HG03460 (cell line): ENCODE measurements at regions not wholly inside any gene's neighbourhood (a gene's known extent, or its start where the extent isn't known, plus 50 kb on each side); places are given as distances from the start of the nearest gene placed in this dataset.
"Not testable (repeated sequence)": the region's sequence is repeated elsewhere in the genome, so short reads cannot be mapped to it uniquely, and the experiment has no call there.

ENCODE experiments used
- ATAC-seq: cut with Tn5 transposase; IDR thresholded peaks from one replicate; pipeline ENCODE4 v1.9.1; 2021; ENCODE audit not compliant: unreplicated experiment

DNA sequence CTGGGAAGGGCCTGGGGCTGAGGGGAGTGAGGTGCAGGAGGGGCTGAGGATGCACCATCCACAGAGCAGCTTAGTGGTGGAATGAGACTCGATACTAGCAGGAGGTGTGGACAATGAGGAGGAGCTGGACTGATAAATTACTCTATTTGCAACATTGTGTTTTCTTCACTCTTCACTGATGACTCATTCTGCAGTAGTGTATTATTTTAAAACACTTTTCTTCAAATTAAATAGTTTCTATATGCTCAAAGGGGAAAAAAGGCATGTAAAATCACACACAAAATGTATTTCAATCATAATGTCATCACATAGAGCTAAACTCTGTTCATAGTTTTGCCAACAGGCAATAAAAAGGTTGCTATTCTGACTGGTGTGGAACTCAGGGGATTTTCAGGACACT, 467.0 kb upstream of the CTSO start:
- no peak for ATAC-seq

DNA sequence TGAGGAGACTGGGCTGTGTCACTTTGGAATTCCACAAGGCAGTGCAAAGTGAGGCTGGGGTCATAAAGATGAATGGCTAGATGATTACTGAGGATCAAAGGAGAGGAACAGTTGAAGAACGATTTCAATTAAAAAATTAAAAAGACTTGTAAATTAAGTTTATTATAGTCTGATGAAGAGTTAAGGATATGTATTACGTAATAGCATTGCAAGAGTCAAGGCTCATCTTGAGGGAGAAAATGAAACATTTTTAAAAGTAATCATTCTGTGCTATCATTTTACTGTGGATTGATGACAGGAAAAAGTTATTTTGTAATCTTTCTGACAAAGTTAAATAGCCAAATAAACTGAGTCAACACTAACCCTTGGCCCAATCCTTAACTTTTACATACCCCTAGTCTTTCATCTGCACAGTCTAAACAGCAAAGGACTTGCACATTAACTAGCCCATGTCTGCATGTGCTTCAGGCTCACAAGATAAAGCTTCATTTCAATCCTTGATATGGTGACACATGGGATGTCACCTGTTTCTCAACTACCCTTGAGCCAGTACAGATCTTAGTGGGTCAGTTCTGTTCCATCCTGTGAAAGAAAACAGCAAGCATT, 465.5 kb upstream of the CTSO start:
- ATAC-seq: no peak

DNA sequence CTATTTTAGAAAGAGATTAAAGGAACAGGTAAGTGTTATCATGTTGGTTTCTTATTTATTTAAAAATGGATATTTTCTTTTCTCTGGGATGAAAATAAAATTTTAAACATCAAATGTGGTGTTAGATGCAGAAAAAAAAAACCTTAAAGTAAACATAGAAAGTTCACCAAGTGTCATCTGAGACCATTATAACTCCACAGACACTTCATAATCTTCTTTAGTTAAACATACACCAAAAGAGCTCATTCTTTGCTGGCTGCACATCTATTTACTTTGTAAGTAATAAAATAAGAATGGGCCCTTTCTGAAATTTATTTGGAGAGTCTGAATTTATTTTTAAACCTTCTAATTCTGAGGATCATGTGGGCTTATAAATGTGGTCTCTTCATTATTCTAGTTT, 460.7 kb upstream of the CTSO start:
- no peak for ATAC-seq

DNA sequence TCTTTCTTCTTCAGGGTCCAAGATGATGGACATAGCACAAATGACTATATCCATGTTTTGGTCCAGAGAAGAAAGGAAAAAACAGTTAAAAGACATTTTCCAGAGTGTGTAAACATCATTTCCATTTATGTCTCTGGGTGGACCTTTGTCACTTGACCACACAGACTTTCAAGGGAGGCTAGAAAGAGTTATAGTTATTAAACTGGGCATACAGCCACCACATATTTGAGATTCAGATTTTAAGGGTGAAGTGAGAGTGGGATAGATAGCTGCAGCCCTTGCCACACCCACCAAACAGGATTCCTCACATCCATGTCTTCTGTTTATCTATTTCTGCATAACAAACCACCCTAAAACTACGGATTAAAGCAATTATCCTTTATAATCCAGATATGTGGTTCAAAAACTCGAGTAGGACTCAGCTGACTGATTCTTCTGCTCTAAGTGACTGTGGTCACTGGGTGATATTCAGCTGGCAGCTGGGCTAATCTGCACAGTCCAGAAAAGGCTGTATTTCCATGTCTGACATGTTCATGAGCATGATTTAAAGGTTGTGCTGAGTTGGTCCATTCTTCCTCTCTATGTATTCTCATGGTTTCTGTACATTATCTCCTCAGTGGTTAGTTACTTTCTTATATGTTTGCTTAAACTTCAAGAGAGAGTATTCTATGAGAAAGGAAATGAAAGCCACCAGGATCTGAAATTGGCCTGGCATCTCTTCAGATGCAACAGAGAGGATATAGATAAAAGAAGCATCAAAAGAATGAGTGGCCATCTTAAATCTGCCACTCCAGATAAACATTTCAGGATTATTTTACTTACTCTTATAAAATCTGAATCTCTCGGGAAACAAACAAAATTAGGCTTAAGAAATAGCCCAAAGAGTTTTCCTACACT, 459.8 kb upstream of the CTSO start:
- ATAC-seq: no peak

DNA sequence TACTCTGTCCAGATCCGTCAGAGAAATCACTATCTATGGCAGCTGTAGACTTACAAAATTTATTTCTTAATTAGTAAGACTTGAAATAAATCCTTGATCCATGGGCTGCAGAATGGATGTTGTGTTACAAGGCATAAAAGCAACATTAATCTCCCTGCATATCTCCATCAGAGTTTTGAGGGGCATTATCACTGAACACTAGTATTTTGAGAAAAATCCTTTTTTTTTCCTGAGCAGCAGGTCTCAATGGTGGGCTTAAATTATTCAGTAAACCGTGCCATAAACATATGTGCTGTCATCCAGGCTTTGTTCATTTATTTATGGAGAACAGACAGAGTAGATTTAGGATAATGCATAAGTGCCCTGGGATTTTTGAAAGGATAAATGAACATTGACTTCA, 457.9 kb upstream of the CTSO start:
- ATAC-seq: no peak

DNA sequence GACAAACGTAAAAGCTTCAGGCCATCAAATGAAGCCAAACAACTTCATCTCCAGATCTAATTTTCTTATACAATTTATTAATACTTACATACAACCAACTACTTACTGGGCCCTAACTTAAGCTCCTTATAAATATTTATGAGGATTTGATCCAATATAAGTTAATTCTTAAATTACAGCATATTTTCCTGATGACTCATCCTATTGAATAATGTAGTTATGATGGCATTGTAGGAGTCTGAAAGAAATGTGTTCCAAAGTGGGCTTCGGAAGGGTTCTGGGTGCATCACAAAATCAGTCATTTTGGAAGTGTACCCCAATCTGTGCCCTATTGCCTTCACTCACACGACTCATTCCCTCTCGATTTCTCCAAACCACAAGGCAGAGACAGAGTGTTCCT, 455.1 kb upstream of the CTSO start:
- no peak for ATAC-seq

DNA sequence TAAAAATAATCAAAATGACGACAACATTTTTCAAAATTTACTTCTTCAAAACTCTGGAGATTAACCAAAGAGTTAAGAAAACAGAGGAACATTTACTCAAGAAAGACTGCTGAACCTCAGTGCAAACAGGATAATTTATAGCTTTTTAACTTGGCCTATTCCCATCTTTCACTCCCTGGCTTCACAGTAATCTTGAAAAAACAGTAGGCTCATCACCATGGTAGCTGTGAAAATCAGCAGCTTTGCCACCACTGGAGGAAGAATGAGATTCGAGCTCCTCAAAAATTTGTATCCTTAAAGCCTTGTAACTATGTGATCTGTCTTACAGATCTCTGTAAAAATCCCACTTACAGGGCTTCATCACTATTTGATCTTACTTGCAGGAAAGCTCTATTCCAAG, 447.7 kb upstream of the CTSO start:
- ATAC-seq: no peak

DNA sequence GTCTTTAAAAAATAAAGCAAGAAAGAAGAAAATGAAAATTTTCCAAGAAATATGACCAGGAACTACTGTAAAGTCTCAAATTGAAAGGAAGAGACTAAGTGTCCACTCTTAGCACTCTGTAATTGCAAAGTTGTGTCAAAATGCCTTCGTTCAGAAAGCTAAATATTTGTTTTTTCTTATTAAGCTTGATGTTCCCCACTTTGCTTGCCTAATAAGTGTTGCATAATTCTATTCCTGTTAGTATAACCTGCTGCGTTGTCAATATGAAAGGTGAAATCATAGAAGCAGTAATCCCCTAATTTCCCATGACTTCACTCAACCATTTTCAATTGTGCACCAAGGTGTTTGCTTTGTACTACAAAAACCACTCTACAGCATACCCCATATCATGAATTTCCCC, 442.9 kb upstream of the CTSO start:
- ATAC-seq: no peak

DNA sequence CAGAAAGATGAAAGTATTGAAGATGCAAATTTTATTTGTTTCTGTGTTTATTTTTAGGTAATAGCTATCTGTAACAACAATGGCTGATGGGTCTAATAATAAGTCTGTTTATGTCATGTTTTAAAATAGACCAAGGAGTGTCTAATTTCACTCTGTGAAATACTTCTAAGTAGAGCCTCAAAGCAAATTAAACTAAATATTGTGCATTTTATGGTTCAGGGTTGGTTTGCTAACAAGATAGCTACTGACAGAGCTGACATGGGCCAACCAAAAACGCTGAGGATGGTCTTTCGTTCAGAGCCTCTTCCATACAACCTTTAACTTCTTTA, 437.6 kb upstream of the CTSO start:
- no peak for ATAC-seq

DNA sequence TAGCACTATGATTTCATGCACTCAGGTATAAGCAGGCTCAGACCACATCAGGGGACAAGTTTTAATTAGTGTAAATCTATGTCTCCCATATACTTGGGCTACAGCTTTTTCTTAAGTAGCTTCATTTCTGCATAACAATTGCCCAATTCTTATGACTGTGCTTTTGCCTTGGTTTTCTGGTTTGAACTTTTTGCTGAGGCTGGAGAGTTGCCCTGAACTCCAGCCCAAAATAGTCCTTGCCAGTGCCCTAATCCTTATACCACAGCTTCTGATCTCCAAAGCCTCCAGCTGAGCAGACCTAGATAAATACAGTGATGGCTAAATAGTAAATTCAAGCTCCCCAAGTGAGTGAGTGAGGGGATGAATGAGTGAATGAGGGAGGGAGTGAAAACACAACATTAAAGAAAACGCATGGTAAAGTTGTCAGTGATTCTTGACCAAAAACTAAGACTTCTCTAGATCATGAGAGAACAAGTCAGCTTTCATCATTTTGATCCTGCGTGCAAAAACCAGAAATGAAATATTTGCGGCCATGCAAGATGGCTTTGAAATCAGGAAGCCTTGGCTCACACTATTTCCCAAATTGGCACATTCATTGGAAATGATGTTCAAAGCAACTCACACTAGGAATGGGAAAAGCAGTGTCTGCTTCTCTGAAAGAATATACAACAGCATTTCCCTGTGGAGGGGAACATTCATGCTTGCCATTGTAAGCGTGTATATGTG, 437.1 kb upstream of the CTSO start:
- ATAC-seq: no peak

DNA sequence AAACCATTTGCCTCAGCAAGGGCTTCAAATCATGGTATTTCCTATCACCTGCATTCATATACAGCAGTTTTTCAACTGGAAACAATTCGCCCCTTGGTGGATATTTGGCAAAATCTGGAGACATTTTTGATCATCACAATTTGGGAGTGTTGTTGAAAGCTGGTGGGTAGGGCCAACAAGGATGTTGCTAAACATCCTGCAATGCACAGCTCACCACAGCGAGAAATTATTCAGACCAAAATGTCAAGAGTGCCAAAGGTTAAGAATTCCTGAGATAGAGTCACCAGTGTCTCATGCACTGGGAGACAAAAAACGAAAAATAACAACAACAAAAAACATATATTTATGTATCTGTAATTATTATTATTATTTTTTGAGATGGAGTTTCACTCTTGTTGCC, 435.2 kb upstream of the CTSO start:
- ATAC-seq: no peak

DNA sequence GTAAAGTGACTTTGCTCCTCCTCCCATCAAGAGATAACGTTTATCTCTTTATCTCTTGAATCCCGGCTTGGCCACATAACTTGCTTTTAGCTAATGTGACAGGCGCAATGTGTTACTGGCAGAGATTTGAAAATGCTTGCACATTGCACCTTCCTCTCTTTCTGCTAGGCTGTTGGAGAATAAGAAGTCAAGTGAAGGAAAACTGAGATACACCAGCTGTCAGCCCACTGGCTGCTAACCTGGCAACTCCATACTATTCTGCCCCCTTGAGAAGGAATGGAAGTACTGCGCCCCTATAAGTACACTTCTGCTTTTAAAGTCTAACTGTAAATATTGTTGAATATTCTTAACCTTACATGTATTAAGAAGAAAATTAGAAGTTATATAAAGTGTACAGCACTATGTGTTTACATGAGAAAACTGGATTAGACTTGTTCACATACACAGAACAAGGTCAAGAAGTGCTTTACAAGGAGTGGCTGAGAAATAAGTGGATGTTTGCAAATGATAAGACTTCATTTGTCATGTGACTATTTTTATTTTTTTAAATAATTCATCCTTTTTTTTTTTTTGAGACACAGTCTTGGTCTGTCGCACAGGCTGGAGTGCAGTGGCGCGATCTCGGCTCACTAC, 424.5 kb upstream of the CTSO start:
- ATAC-seq: no peak

DNA sequence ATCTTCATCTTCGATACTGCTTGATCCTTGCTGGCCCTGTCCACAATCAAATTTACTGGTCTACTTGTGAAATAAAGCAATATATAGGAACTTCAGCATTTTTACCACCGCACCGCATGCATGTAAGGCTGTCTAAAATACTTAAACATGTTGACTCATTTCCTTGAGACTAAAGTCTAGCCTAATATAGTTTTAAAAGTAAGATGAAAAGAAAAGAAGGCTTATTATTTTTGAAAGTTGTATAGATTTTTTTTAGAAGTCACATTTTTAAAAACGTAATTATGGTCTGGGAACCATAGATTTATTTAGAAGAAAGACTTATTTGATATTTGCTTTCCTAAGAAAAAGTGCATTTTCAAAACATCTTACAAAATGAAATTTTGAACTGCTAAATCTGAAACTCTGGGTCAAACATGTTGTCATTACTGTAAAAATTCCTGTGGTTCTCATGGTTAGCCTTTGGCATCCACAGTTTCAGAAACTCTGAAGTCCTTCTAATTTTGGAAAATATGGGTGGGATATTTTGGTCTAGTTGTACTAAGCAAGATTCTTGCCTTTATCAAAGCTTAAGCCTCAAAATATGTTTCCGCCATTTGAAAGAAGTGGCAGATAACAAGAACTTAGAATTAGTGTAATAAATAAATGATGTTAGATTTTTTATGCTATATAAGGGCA, 423.5 kb upstream of the CTSO start:
- ATAC-seq: no peak

DNA sequence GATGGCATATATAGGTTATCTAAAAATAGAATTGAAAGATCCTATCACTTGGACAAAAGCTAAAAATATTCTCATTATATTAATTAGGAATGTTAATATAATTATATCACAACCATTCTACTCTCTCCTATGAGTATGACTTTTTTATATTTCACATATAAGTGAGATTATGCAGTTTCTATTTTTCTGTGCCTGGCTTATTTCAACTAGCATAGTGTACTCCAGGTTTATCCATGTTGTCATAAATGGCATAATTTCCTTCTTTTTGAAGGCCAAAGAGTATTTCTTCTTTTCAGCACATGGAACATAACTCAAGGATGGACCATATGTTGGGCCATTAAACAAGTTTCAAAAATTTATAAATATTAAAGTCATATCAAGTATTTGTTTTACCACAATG, 421.2 kb upstream of the CTSO start:
- no peak for ATAC-seq

DNA sequence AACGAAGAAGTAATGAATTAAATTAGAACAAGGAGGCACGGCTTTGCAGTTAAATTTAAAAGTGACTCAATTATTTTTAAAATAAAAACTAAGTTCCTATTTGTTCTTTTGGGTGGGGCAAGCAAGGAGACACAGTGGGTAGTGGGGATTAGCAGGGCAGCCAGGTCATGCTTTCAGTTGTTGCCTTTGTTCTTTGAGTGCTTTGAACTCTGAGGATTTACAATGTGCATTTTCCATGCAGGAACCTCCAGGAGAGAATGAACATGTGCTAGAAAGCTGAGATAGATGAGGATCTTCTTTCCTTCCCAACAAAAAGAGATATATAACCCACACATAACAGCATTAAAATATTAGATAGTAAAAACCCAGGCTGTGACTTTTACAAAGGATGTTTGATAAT, 420.4 kb upstream of the CTSO start:
- ATAC-seq: no peak

DNA sequence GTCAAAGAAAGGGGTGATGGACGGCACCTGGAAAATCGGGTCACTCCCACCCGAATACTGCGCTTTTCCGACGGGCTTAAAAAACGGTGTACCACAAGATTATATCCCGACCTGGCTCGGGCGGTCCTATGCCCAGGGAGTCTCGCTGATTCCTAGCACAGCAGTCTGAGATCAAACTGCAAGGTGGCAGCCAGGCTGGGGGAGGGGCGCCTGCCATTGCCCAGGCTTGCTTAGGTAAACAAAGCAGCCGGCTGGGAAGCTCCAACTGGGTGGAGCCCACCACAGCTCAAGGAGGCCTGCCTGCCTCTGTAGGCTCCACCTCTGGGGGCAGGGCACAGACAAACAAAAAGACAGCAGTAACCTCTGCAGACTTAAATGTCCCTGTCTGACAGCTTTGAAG, 413.8 kb upstream of the CTSO start:
- ATAC-seq: not testable (repeated sequence)

DNA sequence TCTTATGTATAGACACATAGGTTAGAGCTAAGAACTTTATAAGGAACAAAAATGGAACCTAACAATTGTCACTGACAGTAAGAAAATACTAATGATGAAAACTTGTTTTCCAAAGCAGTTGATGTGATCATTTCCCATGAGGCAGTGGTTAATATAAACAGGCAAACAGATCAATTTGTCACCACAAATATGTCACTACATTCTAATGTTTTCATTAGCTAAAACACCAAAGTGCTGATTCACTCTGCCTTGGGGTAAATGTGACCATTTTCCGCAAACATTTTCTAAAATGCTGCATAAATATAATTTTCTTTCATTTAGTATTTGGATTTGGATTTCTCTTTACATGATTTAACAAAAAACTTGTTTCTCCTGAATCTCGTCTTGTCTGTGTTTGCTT, 408.9 kb upstream of the CTSO start:
- ATAC-seq: no peak

DNA sequence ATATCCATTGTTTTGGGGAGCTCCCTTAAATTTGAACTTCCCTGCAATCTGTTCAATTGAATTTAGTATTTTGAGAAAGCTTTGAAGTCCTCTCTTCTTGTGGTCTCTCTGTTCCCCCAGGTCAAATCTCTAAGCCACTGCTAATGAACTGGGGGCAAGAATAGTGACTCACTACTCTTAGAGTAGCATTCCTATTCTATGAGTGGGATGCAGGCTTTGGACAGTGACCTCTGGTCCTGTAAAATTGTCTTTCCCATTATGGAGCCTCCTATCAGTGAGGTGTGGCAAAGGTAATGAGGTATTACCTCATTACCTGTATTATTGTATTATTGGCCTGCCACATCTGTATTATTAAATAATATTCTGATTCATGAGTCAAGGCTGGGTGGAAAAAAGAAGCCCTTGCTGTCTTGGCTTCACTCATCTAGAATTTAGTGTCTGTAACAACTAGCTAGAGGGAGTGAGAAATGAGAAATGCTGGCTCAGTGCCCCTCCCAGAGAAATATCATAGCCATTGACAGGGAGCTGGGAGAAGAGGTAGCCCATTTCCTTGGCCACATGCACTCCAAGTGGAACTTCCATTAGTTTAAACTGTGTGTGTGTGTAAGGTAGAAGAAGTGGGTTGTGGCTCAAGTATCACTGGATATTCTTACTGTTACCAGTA, 393.9 kb upstream of the CTSO start:
- ATAC-seq: no peak

DNA sequence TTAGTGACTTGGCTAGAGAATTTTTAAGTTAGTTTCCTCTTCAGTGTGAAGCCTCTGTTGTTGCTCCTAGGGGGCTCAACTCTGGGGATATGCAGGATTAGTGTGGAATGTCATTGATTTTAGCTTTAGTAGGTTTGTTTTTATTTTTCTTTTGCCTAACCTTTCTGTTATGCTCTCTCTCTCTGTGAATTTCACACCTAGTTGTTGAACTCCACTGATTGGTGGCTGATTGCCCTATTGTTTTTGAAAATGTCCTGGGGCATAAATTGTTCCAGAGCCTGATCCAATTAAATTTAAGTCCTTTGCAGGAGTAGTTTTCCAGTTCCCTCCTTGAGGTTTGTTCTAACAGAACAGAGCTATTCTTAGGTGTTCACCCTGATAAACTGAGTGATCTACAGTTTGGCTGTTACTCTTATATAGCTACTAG, 393.3 kb upstream of the CTSO start:
- no peak for ATAC-seq

DNA sequence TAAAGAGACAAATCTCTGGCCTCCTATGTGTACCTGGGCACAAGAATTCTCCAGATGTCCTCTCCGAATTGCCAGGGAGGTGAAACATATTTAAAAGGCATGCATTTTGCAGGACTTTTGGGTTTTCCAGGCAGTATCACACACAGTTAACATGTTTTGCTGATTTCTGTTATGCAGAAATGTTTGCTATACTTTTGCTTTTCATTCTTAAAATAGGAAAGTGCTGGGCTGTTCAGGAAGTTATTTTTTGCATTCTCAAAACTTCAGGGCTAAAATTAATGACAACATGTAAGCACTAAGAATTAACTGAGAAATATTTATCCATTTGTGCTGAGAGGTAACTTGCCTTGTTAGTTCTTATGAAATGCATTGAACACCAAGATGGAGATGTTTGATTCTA, 390.7 kb upstream of the CTSO start:
- ATAC-seq: no peak

DNA sequence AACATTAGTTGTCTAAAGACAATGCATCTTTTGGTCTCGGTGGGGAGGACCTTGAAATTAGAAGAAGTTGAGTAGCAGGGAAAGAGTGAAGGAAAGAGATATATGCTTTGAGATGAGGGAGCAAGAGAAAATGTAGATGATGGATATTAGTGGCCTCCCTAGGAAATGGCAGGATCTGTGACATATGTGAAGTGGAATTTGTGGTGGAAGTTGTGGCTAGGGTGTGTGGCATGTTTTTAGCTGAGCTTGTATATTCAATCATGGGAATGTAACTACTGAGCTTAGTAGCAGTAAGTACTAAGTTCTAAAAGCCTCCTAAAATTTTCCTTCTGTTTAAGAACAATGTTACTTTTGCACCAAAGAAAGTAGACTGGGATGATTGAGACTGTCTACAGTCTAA, 382.8 kb upstream of the CTSO start:
- ATAC-seq: no peak
